IPS-18a (cell line): ENCODE measurements at regions not wholly inside any gene's neighbourhood (a gene's known extent, or its start where the extent isn't known, plus 50 kb on each side); places are given as distances from the start of the nearest gene placed in this dataset.

ENCODE experiments used
- H3K27ac ChIP-seq: one replicate; pipeline ENCODE4 v1.5.1; 2013; ENCODE audit warnings: low read length
- H3K27me3 ChIP-seq: one replicate; pipeline ENCODE4 v1.6.1; 2013; ENCODE audit warnings: mild to moderate bottlenecking, low read length; ENCODE audit not compliant: control insufficient read depth, insufficient read depth
- H3K36me3 ChIP-seq: one replicate; pipeline ENCODE4 v1.6.1; 2013; ENCODE audit warnings: low read depth, low read length; ENCODE audit not compliant: control insufficient read depth
- H3K4me1 ChIP-seq: one replicate; pipeline ENCODE4 v1.6.1; 2013; ENCODE audit warnings: low read depth, low read length; ENCODE audit not compliant: control insufficient read depth
- H3K4me3 ChIP-seq: one replicate; pipeline ENCODE4 v1.5.1; 2013; ENCODE audit warnings: low read length
- H3K9ac ChIP-seq: one replicate; pipeline ENCODE4 v1.6.1; 2013; ENCODE audit warnings: mild to moderate bottlenecking, low read length, moderate library complexity
- H3K9me3 ChIP-seq: one replicate; pipeline ENCODE4 v1.6.1; 2013; ENCODE audit warnings: low read depth, low read length; ENCODE audit not compliant: control insufficient read depth

DNA sequence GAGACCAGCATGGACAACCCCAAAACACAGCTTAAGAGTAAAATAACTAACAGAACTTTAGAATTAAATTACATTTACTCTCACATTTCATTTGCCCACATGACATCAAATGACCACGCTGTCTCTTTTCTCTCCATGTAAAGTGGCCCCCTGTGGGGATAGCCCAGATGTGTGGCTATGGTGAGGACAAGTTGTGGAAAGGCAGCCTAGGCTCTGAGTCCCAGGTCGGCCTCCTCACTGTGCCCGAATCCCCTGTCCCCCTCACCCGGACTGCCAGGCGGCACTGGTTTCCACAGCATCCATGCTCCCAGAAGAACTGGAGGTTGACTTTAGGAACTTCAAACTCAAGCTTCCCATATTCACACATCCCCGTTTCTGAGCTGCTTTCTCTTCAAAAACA, 111.8 kb upstream of the UQCRFS1 start:
- Histone ChIP-seq H3K9ac (no peak overlapping the region), H3K36me3 (no peaks in the 10 kb centered on the region), H3K4me1 (peaks cover 3% of the 10 kb centered on the region), H3K4me3 (no peak overlapping the region), H3K27me3 (no peaks in the 10 kb centered on the region), H3K27ac (no peak overlapping the region), H3K9me3 (no peaks in the 10 kb centered on the region)

DNA sequence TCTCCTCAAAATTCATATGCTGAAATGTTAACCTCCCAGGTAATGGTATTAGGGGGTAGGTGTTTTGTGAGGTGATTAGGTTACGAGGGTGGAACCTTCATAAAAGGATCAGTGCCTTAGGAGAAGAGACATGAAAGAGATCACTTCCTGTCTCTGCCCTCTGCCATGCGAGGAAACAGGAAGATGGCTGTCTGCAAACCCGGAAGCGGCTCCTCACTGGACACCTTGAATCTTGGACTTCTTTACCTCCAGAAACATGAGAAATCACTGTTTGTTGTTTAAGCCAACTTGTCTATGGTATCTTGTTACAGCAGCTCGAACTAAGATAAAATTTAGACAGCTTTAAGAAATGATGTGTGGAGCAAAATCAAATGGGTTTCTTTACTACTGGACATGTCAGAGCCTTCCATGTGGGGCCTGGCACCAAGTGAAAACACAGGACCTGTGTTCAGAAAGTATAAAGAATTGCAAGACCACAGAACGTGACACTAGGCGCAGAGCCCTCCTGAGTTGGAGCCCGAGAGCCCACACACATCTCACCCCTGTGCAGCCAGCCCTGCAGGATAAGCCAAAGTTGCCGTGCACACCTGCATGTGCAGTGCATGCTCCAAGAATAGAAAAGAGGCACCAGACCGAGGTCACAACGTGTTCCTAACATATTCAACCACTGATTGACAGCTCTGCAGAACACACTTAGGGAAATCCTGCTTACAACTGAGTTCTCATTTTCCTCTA, 112.5 kb upstream of the UQCRFS1 start:
- no peak overlapping the region for H3K27ac ChIP-seq
- H3K9ac ChIP-seq: no peak overlapping the region
- H3K36me3 ChIP-seq: no peaks in the 10 kb centered on the region
- H3K27me3 ChIP-seq: no peaks in the 10 kb centered on the region
- H3K9me3 ChIP-seq: no peaks in the 10 kb centered on the region
- no peak overlapping the region for H3K4me3 ChIP-seq
- H3K4me1 ChIP-seq: peaks cover 3% of the 10 kb centered on the region

DNA sequence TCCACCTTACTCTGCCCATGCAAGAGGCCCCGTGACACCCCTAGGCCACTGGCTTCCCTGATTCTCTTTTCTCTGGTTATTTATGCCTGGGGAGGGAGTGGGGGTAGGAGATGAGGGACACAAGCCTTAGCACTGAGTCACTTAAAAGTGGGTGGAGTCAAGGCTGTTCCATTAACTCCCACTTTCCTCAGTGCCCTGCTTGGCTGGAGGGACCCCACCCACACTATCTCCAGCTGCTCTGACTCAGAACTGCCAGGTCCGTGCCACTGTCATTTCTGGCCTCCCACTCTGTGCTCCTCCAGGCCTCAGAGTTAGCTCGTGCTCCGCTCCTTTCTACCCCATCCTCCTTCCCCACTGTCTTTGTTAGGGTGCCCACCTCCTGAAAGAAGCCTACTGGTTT, 113.4 kb upstream of the UQCRFS1 start:
- no peak overlapping the region for H3K4me3 ChIP-seq
- no peaks in the 10 kb centered on the region for H3K36me3 ChIP-seq
- no peaks in the 10 kb centered on the region for H3K27me3 ChIP-seq
- H3K4me1 ChIP-seq: peaks cover 3% of the 10 kb centered on the region
- no peak overlapping the region for H3K27ac ChIP-seq
- H3K9me3 ChIP-seq: no peaks in the 10 kb centered on the region
- no peak overlapping the region for H3K9ac ChIP-seq

DNA sequence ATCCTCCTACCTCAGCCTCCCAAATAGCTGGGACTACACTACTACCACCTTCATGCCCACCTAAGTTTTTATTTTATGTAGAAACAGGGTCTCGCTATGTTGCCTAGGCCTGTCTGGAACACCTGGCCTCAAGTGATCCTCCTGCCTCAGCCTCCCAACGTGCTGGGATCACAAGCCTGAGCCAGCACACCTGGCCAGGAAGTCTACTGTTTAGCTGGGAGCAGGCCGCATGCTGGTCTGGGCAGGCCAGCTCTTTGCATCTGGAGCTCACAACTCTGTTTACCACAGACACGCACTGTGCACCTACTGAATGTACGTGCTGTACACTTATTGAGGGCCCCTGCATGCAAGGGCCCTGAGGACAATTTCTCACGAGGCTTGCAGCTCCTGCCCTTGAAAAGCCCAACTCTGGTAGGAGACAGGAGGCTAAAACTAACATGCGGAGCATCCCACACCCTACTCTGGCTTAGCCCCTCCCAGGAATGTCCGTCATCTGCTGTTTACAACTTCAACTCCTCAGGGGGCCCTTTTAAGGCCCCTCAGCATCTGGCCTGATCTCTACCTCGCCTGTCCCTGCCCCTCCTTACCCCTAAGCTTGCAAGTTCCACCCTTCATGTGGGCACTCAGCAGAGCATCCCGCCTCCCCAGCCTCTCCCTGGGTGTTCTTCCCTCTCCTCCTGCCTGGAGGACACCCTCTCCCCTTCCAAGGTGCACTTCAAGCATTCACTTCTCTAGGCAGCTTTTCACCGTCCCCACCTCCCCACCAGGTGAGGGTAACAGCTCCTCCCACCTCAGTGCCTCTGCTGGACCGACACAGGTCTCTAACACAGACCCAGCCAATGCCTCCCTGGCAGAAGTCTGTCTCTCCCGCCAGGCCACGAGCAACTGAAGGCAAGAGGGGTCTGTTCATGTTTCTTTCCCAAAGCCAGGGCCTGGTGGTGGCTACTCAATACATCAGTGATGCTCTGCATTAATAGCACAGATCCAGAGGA, 114.2 kb upstream of the UQCRFS1 start:
- Histone ChIP-seq H3K27ac (no peak overlapping the region), H3K36me3 (no peaks in the 10 kb centered on the region), H3K9ac (no peak overlapping the region), H3K4me1 (peaks cover 3% of the 10 kb centered on the region), H3K27me3 (no peaks in the 10 kb centered on the region), H3K4me3 (no peak overlapping the region), H3K9me3 (no peaks in the 10 kb centered on the region)

DNA sequence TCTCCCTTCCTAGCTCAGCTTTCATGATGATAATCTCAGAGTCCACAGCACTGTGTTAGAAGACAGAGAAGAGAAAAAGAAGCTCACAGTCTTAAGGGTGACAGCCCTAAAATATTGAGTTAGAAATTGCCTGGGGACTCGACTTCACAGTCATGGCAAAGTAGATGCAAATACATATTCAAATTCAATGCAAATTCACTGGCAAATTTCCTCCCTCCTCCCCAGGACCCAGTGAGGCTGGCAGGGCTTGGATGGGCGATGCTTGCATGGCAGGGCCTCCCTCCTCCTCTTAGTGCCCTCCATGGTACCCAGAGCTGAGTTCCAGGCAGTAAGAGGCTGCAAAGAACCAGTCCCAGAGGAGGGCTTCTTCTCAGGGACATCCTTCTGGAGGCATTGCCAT, 115.6 kb upstream of the UQCRFS1 start:
- Histone ChIP-seq H3K27me3 (no peaks in the 10 kb centered on the region), H3K4me1 (peaks cover 3% of the 10 kb centered on the region)

DNA sequence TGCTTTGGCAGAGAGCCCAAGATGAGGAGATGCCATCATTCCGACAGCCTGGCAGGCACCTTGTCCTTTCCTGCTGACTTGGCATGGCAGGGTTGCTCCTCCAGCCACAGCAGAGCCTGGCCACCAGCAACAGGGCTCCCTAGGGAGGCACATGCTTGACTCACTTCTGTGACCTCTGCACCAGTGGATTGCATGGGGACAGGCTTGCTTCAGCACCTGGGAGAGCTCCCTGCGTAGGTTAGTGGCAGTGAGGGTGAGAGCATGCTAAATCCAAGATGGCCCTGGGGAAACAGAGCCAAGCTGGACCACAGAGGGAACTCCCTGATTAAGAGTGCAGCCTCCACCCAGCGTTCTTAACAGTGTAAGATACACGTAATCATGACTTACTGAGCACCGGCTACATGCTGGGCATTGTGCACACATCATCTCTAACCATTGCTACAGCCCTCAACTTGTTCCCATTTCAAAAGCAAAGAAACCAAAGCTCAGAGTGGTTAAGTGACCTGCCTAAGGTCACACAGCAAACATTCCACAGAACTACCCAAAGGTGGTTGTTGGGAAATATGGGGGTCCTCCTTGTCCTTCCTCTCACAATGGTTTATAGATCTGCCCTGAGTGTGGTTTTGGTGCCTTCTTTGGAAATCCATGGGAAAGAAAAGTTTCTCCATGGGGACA, 116.6 kb upstream of the UQCRFS1 start:
- Histone ChIP-seq H3K4me3 (no peak overlapping the region), H3K9ac (no peak overlapping the region), H3K27ac (no peak overlapping the region), H3K36me3 (no peaks in the 10 kb centered on the region), H3K4me1 (peaks cover 3% of the 10 kb centered on the region), H3K9me3 (no peaks in the 10 kb centered on the region), H3K27me3 (no peaks in the 10 kb centered on the region)

More for the DNA sequence above, 115.6 kb upstream of the UQCRFS1 start:
- Histone ChIP-seq H3K4me3 (no peak overlapping the region), H3K36me3 (no peaks in the 10 kb centered on the region), H3K27ac (no peak overlapping the region), H3K9me3 (no peaks in the 10 kb centered on the region), H3K9ac (no peak overlapping the region)

DNA sequence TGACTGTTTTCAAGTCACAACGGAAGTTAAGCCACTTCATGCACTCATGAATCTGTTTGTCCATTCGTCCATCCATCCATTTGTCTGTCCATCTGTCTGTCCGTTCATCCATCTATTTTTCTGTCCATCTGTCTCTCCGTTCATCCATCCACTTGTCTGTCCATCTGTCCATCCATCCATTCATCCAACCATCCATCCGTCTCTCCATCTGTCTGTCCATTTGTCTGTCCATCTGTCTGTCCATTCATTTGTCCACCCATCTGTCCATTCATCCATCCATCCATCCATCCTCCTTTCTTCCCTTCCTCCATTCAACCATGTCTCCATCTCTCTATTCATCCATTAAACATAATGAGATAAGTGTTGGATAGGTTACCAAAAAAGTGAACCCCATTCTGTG, 123.5 kb upstream of the UQCRFS1 start:
- Histone ChIP-seq H3K4me1 (no peaks in the 10 kb centered on the region), H3K27me3 (no peaks in the 10 kb centered on the region), H3K4me3 (no peak overlapping the region), H3K9ac (no peak overlapping the region), H3K27ac (no peak overlapping the region), H3K36me3 (no peaks in the 10 kb centered on the region), H3K9me3 (no peaks in the 10 kb centered on the region)

DNA sequence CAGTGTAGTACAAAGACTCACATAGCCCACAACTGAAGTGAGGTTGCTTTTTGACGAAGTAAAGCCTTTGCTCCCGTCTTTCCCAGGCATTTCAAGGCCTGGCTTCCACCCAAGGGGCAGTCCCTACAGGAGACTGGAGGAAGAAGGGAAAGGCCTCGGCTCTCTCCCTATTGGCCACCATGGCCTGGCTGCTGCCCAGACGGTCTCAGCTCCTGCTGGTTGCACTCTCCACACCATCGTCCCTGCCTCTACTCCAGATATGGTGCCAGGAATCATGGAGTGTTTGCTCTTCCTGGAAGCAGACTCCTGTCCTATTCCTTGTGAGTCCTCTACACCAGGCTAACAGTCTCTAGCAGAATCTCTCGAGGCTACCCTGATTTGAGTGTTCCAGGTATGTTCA, 124.1 kb upstream of the UQCRFS1 start:
- Histone ChIP-seq H3K9ac (no peak overlapping the region), H3K9me3 (no peaks in the 10 kb centered on the region), H3K4me3 (no peak overlapping the region), H3K36me3 (no peaks in the 10 kb centered on the region), H3K4me1 (no peaks in the 10 kb centered on the region), H3K27me3 (no peaks in the 10 kb centered on the region), H3K27ac (no peak overlapping the region)

DNA sequence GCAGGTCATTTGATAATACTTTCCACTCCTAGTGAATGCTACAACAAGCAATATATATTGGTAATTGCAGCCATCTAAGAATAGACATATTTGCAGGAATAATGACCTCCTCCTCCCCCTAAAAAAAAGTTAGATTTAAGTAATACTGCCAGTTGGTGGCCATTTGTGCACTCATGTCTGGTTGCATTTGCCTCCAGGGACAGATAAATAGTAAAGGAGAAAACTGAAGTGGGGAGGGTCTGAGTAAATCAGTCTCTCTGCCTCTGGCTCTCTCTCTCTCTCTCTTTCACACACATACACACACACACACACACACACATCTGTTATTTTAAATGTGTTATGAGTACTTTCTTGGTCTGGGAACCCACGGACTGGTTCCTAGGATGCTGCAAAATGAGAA, 125.5 kb upstream of the UQCRFS1 start:
- Histone ChIP-seq H3K4me1 (no peaks in the 10 kb centered on the region), H3K27ac (no peak overlapping the region), H3K4me3 (no peak overlapping the region), H3K27me3 (no peaks in the 10 kb centered on the region), H3K36me3 (no peaks in the 10 kb centered on the region), H3K9me3 (peaks cover 5% of the 10 kb centered on the region), H3K9ac (no peak overlapping the region)

DNA sequence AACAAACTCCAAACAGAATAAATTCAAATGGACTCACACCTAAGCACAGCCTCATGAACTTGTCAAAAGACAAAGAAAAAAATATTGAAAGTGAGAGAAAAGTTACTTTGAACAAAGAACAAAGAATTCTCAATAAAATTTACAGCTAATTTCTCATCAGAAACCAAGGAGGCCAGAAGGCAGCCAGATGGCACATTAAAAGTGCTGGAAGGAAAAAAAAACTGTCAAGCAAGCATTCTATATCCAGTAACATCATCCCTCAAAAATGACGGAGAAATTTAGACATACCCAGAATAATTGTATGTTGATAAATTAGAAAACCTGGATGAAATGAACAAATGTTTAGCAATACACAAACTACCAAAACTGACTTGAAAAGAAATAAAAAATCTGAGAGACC, 129.8 kb upstream of the UQCRFS1 start:
- no peak overlapping the region for H3K4me3 ChIP-seq
- H3K36me3 ChIP-seq: no peaks in the 10 kb centered on the region
- no peak overlapping the region for H3K9ac ChIP-seq
- H3K27ac ChIP-seq: no peak overlapping the region
- no peaks in the 10 kb centered on the region for H3K4me1 ChIP-seq
- peaks cover 14% of the 10 kb centered on the region for H3K9me3 ChIP-seq
- H3K27me3 ChIP-seq: no peaks in the 10 kb centered on the region

DNA sequence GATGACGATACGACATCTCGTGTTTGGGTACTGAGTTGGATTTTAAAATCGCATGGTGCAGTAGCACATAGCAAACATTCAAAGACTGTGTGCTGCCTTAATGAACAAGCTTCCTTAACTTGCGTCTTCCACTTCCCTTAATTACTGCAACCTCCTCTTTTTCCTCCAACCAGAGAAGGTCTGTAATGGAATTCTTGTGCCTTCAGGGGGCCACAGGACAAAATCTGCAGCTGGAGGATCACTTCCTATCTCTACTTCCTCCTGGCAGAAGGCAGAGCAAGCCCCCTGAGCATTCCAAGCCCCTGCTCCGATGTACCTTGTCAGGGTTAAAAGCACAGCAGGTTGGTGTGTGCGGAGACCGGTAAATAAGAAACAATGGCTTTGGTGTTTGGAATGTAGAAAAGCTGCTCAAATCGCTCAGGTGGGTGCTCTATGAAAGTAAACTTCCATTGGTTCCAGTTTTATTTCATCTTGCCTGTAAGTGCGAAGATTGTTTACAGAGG, 151.3 kb upstream of the UQCRFS1 start:
- H3K9me3 ChIP-seq: no peaks in the 10 kb centered on the region
- H3K9ac ChIP-seq: no peak overlapping the region
- H3K36me3 ChIP-seq: no peaks in the 10 kb centered on the region
- peak overlapping the region; percentile 6 for H3K4me3 ChIP-seq
- H3K27me3 ChIP-seq: peaks cover 20% of the 10 kb centered on the region
- H3K4me1 ChIP-seq: peaks cover 26% of the 10 kb centered on the region
- H3K27ac ChIP-seq: no peak overlapping the region
